ENCODE measurements at regions not wholly inside any gene's neighbourhood (a gene's known extent, or its start where the extent isn't known, plus 50 kb on each side); places are given as distances from the start of the nearest gene placed in this dataset.

GRCh38 chr4:187172340-187172761 lies 448.7 kb upstream of the FAT1 start:
- peak overlapping the region; percentile 99 for H3K27ac Mint-ChIP-seq
- peak overlapping the region; percentile 84 for H3K4me3 Mint-ChIP-seq
- no peaks in the 10 kb centered on the region; the same call in 1 of the 2 replicates for H3K36me3 Mint-ChIP-seq (ENCODE audit: low read depth)
- no peaks in the 10 kb centered on the region; the same call in 1 of the 2 replicates for H3K27me3 Mint-ChIP-seq (ENCODE audit: insufficient read depth)
- H3K9me3 Mint-ChIP-seq: no peaks in the 10 kb centered on the region
- peak; percentile 94 for DNase-seq
- TF ChIP-seq CTCF (IDR thresholded peaks at IDR 0.05): no peak
- peaks cover 52% of the 10 kb centered on the region for H3K4me1 Mint-ChIP-seq (ENCODE audit: low read depth)

- no peak overlapping the region for H3K27ac Mint-ChIP-seq
- H3K36me3 Mint-ChIP-seq (ENCODE audit: low read depth): no peaks in the 10 kb centered on the region; the same call in 1 of the 2 replicates
- H3K4me1 Mint-ChIP-seq (ENCODE audit: low read depth): peaks cover 52% of the 10 kb centered on the region
- no peak for TF ChIP-seq CTCF (IDR thresholded peaks at IDR 0.05)
- DNase-seq: no peak
- H3K9me3 Mint-ChIP-seq: no peaks in the 10 kb centered on the region
- H3K4me3 Mint-ChIP-seq: no peak overlapping the region
- H3K27me3 Mint-ChIP-seq (ENCODE audit: insufficient read depth): no peaks in the 10 kb centered on the region; the same call in 1 of the 2 replicates
Observed at GRCh38 chr4:187174749-187175148, 451.1 kb upstream of the FAT1 start.

- DNase-seq: no peak
- Mint-ChIP-seq H3K4me1 (ENCODE audit: low read depth) (peaks cover 52% of the 10 kb centered on the region), H3K27ac (no peak overlapping the region), H3K36me3 (ENCODE audit: low read depth) (no peaks in the 10 kb centered on the region; the same call in 1 of the 2 replicates), H3K9me3 (no peaks in the 10 kb centered on the region), H3K4me3 (no peak overlapping the region), H3K27me3 (ENCODE audit: insufficient read depth) (no peaks in the 10 kb centered on the region; the same call in 1 of the 2 replicates)
- TF ChIP-seq CTCF (IDR thresholded peaks at IDR 0.05): peak; percentile 72
Observed at GRCh38 chr4:187175197-187175596, 451.5 kb upstream of the FAT1 start.

GRCh38 chr4:187176261-187176910 lies 452.7 kb upstream of the FAT1 start:
- no peak for DNase-seq
- H3K4me3 Mint-ChIP-seq: no peak overlapping the region
- no peaks in the 10 kb centered on the region; the same call in 1 of the 2 replicates for H3K27me3 Mint-ChIP-seq (ENCODE audit: insufficient read depth)
- H3K9me3 Mint-ChIP-seq: no peaks in the 10 kb centered on the region
- H3K27ac Mint-ChIP-seq: no peak overlapping the region
- no peak for TF ChIP-seq CTCF (IDR thresholded peaks at IDR 0.05)
- H3K36me3 Mint-ChIP-seq (ENCODE audit: low read depth): no peaks in the 10 kb centered on the region; the same call in 1 of the 2 replicates
- peaks cover 43% of the 10 kb centered on the region for H3K4me1 Mint-ChIP-seq (ENCODE audit: low read depth)

- Mint-ChIP-seq H3K9me3 (no peaks in the 10 kb centered on the region), H3K27me3 (ENCODE audit: insufficient read depth) (no peaks in the 10 kb centered on the region; the same call in 1 of the 2 replicates), H3K27ac (no peak overlapping the region), H3K36me3 (ENCODE audit: low read depth) (no peaks in the 10 kb centered on the region; the same call in 1 of the 2 replicates), H3K4me3 (no peak overlapping the region), H3K4me1 (ENCODE audit: low read depth) (peaks cover 31% of the 10 kb centered on the region)
- no peak for DNase-seq
- TF ChIP-seq CTCF (IDR thresholded peaks at IDR 0.05): no peak
Observed at GRCh38 chr4:187178084-187178483, 454.4 kb upstream of the FAT1 start.

Data from HFFc6 (cell line).